GM23338 (cell line): ENCODE measurements at regions not wholly inside any gene's neighbourhood (a gene's known extent, or its start where the extent isn't known, plus 50 kb on each side); places are given as distances from the start of the nearest gene placed in this dataset.

Experiments
- REST ChIP-seq: IDR thresholded peaks from one replicate; pipeline ENCODE4 v1.6.1; 2018; ENCODE audit warnings: antibody characterized with exemption; ENCODE audit not compliant: unreplicated experiment
- STAT1 ChIP-seq: IDR thresholded peaks from one replicate; pipeline ENCODE4 v1.6.1; 2016; ENCODE audit warnings: antibody characterized with exemption; ENCODE audit not compliant: unreplicated experiment
- ZNF114 ChIP-seq: fragments of 250-450 bp; sonication (Bioruptor Pico); IDR thresholded peaks from 2 replicates; pipeline ENCODE4 v1.5.0; 2020; ENCODE audit warnings: mild to moderate bottlenecking, moderate library complexity
- TF ChIP-seq, protein P1 (sequence below): fragments of 250-450 bp; sonication (Bioruptor Pico); IDR thresholded peaks from 2 replicates; pipeline ENCODE4 v1.5.0; 2020; ENCODE audit warnings: mild to moderate bottlenecking, moderate library complexity
- TF ChIP-seq, protein P2 (sequence below), 2 experiments: fragments of 200-600 bp in 1 of 2; sonication (generic) in 1 of 2; conservative IDR thresholded peaks; 2 replicates each; pipeline versions ENCODE4 v1.5.1 to v1.6.1; 2016 to 2017; ENCODE audit warnings: antibody characterized with exemption in 2 of 2, low read depth in 2 of 2, mild to moderate bottlenecking in 2 of 2, moderate library complexity in 1 of 2

DNA sequence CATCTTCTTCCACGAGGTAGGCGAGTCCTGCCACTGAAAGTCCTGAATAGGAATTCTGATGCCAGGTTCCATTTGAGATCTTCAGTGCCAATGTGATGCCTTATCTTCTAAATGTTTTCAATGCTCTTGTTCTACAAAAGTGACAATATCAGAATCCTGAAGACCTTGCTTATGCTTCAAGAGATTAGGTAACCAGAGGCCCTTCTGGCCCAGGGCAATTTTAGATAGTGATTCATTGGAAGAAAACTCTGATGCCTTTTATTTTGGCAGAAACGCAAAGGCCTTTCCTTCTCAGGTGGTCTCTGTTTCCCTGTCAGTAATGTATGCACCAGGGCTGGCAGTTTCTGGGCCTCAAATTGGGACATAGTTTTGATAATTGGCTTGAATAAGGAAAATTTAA lies 144.8 kb downstream of the CEP135 start (continued):
- TF ChIP-seq, protein P1, sequence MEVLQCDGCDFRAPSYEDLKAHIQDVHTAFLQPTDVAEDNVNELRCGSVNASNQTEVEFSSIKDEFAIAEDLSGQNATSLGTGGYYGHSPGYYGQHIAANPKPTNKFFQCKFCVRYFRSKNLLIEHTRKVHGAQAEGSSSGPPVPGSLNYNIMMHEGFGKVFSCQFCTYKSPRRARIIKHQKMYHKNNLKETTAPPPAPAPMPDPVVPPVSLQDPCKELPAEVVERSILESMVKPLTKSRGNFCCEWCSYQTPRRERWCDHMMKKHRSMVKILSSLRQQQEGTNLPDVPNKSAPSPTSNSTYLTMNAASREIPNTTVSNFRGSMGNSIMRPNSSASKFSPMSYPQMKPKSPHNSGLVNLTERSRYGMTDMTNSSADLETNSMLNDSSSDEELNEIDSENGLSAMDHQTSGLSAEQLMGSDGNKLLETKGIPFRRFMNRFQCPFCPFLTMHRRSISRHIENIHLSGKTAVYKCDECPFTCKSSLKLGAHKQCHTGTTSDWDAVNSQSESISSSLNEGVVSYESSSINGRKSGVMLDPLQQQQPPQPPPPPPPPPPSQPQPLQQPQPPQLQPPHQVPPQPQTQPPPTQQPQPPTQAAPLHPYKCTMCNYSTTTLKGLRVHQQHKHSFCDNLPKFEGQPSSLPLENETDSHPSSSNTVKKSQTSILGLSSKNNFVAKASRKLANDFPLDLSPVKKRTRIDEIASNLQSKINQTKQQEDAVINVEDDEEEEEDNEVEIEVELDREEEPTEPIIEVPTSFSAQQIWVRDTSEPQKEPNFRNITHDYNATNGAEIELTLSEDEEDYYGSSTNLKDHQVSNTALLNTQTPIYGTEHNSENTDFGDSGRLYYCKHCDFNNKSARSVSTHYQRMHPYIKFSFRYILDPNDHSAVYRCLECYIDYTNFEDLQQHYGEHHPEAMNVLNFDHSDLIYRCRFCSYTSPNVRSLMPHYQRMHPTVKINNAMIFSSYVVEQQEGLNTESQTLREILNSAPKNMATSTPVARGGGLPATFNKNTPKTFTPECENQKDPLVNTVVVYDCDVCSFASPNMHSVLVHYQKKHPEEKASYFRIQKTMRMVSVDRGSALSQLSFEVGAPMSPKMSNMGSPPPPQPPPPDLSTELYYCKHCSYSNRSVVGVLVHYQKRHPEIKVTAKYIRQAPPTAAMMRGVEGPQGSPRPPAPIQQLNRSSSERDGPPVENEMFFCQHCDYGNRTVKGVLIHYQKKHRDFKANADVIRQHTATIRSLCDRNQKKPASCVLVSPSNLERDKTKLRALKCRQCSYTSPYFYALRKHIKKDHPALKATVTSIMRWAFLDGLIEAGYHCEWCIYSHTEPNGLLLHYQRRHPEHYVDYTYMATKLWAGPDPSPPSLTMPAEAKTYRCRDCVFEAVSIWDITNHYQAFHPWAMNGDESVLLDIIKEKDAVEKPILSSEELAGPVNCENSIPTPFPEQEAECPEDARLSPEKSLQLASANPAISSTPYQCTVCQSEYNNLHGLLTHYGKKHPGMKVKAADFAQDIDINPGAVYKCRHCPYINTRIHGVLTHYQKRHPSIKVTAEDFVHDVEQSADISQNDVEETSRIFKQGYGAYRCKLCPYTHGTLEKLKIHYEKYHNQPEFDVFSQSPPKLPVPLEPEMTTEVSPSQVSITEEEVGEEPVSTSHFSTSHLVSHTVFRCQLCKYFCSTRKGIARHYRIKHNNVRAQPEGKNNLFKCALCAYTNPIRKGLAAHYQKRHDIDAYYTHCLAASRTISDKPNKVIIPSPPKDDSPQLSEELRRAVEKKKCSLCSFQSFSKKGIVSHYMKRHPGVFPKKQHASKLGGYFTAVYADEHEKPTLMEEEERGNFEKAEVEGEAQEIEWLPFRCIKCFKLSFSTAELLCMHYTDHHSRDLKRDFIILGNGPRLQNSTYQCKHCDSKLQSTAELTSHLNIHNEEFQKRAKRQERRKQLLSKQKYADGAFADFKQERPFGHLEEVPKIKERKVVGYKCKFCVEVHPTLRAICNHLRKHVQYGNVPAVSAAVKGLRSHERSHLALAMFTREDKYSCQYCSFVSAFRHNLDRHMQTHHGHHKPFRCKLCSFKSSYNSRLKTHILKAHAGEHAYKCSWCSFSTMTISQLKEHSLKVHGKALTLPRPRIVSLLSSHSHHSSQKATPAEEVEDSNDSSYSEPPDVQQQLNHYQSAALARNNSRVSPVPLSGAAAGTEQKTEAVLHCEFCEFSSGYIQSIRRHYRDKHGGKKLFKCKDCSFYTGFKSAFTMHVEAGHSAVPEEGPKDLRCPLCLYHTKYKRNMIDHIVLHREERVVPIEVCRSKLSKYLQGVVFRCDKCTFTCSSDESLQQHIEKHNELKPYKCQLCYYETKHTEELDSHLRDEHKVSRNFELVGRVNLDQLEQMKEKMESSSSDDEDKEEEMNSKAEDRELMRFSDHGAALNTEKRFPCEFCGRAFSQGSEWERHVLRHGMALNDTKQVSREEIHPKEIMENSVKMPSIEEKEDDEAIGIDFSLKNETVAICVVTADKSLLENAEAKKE (CRISPR knock-in tag) = no peak
- TF ChIP-seq STAT1 = no peak
- no peak for TF ChIP-seq ZNF114 (CRISPR knock-in tag)
- TF ChIP-seq, protein P2, sequence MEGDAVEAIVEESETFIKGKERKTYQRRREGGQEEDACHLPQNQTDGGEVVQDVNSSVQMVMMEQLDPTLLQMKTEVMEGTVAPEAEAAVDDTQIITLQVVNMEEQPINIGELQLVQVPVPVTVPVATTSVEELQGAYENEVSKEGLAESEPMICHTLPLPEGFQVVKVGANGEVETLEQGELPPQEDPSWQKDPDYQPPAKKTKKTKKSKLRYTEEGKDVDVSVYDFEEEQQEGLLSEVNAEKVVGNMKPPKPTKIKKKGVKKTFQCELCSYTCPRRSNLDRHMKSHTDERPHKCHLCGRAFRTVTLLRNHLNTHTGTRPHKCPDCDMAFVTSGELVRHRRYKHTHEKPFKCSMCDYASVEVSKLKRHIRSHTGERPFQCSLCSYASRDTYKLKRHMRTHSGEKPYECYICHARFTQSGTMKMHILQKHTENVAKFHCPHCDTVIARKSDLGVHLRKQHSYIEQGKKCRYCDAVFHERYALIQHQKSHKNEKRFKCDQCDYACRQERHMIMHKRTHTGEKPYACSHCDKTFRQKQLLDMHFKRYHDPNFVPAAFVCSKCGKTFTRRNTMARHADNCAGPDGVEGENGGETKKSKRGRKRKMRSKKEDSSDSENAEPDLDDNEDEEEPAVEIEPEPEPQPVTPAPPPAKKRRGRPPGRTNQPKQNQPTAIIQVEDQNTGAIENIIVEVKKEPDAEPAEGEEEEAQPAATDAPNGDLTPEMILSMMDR (conservative IDR thresholded peaks at IDR 0.05; ENCODE audit: low read depth in 2 of 2) = no peak
- TF ChIP-seq REST = no peak
